Fibroblast of villous mesenchyme (primary cell): ENCODE measurements at regions not wholly inside any gene's neighbourhood (a gene's known extent, or its start where the extent isn't known, plus 50 kb on each side); places are given as distances from the start of the nearest gene placed in this dataset.
A peak's percentile ranks its signal among the peaks of the same experiment; 100 is the strongest.

Experiments
- DNase-seq: peaks from one replicate; pipeline ENCODE4 v3.0.0-alpha.2; 2010; ENCODE audit warnings: low read depth
- H3K4me3 ChIP-seq: 2 replicates; pipeline ENCODE4 v1.5.1; 2011; ENCODE audit warnings: low read depth, mild to moderate bottlenecking, low read length
- TF ChIP-seq, protein P1 (sequence below): IDR thresholded peaks from 2 replicates; pipeline ENCODE4 v1.5.1; 2012; ENCODE audit warnings: low read depth, mild to moderate bottlenecking, low read length; ENCODE audit not compliant: insufficient read depth

DNA sequence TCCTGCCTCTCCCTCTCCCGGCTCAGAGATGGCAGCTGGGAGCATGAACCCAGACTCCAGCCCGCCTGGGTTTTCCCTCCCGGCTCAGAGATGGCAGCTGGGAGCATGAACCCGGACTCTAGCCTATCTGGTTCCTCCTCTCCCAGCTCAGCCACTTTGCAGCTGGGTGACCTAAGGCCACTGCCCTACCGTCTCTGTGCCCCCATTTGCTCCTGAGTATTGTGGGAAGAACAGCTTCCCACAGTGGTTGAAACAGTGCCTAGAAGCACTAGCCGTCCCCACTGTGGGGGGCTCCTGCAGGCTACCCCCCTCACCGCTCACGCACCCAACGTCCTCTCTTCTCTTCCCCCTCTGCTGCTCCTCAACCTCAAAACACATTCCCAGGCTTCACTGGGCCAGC lies 99.9 kb upstream of the GSE1 start:
- TF ChIP-seq, protein P1, sequence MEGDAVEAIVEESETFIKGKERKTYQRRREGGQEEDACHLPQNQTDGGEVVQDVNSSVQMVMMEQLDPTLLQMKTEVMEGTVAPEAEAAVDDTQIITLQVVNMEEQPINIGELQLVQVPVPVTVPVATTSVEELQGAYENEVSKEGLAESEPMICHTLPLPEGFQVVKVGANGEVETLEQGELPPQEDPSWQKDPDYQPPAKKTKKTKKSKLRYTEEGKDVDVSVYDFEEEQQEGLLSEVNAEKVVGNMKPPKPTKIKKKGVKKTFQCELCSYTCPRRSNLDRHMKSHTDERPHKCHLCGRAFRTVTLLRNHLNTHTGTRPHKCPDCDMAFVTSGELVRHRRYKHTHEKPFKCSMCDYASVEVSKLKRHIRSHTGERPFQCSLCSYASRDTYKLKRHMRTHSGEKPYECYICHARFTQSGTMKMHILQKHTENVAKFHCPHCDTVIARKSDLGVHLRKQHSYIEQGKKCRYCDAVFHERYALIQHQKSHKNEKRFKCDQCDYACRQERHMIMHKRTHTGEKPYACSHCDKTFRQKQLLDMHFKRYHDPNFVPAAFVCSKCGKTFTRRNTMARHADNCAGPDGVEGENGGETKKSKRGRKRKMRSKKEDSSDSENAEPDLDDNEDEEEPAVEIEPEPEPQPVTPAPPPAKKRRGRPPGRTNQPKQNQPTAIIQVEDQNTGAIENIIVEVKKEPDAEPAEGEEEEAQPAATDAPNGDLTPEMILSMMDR = no peak
- no peak overlapping the region for H3K4me3 ChIP-seq
- DNase-seq = no peak

DNA sequence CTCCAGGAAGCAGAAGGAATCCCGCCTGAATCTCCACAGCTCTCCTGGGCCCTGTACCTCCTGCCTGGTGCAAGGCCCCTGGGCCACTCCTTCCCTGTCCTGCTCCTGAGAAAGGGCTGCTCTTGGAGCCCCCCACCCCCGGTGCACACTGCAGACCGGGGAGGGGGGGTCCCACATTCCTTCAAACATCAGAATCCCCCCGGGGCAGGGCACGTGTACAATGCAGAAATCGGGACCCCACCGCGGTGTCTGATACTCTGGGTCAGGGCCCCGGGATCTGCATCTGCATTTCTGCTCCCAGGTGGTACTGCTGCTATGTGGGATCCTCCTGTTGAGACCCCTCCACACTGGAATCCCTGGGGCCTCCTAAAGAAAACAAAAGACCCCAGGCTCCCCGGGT lies 99.5 kb upstream of the GSE1 start:
- DNase-seq = no peak
- H3K4me3 ChIP-seq = no peak overlapping the region
- TF ChIP-seq, protein P1 = no peak

DNA sequence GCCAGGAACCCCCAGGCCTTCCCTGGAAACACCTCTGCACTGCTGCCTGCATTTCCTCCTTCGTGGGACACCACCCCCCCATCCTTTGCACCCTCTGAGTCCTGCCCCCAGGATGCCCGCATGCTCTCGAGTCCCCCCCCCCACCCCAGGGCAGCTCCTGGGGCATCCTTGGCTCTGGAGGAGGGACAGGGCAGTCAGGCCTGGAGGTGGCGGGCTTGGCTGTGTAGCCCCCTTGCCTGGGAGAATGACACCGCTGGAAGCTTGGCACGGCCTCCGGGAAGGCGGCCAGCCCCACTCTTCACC lies 98.9 kb upstream of the GSE1 start:
- TF ChIP-seq, protein P1 = no peak
- H3K4me3 ChIP-seq = no peak overlapping the region
- no peak for DNase-seq

DNA sequence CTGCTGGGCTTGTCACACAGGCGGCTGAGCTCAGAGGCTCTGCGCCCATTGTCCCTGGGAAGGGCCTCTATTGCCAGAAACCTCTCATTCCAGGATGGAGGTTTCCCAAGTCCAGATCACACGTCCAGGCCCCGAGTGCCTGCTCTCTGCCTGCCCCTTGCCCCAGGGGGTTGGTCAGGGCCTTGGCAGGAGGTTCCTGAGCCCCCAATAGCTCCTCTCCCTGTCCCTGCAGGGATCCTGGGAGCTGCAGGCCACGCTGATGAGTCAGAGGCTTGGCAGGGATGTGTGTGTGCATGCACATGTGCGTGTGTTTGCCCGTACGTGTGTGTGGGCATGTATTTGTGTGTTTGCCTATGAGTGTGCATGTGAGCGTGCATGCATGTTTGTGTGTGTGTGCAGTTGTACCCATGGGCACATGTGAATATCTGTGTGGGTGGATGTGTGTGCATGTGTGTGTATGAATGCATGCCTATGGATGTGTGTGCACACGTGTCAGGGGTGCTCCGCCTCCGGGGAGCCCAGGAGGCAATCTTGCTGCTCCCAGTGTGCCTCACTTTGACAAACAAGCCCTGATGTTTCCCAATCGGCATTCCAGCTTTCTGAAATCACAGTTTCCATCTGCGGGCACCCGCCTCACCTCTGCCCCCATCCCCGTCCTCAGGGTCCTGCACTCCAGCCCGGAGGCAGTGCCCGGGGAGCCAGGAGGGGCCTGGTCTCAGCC lies 98.4 kb upstream of the GSE1 start:
- H3K4me3 ChIP-seq = peak overlapping the region; percentile 9
- TF ChIP-seq, protein P1 = no peak
- DNase-seq = peak; percentile 93

DNA sequence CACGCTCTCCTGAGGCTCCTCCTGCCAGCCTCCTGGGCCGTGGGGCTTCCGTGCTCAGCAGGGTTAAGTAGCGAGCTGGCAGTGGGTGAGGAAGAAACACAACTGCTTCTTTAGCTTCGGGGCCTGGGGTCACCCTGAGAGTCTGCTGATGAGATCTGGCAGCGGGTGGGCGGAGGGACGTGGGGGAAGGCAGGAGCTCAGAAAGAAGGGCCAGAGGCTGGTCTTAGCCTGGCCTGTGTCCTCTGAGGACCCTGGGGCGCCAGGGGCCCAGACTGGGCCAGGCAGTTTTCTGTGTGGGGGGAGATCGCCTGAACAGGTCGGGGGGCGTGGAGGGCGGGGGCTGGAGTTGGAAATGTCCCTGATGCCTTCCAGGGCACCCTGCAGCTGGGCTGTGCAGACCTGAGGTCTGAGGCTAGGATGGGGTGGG lies 97.8 kb upstream of the GSE1 start:
- H3K4me3 ChIP-seq = no peak overlapping the region
- TF ChIP-seq, protein P1 = no peak
- DNase-seq = no peak

DNA sequence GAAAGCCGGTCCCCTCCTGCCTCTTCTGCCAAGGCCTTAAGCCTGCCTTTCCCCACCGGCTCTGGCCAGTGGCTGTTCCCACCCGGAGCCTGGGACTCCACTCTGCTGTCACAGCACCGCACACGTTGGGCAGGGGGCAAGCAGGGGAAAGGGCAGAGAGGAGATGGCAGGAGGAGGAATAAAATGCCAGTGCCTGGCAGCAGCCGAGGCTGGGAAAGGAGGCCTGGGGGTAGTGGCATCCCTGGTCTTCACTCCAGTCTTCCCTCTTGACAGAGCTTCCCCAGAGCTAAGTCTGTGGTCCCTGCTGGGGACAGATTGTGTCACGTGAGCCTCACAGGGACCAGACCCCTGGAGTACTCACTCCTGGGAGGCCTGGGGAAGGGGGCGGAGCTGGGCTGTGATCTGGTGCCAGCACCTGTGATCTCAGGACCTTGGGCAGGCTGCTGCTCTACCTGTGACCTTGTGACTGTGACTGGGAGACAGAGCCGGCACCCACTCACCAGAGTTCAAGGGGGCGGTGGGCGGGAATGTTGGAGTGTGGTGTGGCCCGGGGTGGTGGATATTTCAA lies 97.2 kb upstream of the GSE1 start:
- no peak overlapping the region for H3K4me3 ChIP-seq

More for the DNA sequence above, 97.2 kb upstream of the GSE1 start:
- TF ChIP-seq, protein P1 = no peak
- DNase-seq = no peak
